ENCODE measurements at regions not wholly inside any gene's neighbourhood (a gene's known extent, or its start where the extent isn't known, plus 50 kb on each side); places are given as distances from the start of the nearest gene placed in this dataset.
A peak's percentile ranks its signal among the peaks of the same experiment; 100 is the strongest.

DNA sequence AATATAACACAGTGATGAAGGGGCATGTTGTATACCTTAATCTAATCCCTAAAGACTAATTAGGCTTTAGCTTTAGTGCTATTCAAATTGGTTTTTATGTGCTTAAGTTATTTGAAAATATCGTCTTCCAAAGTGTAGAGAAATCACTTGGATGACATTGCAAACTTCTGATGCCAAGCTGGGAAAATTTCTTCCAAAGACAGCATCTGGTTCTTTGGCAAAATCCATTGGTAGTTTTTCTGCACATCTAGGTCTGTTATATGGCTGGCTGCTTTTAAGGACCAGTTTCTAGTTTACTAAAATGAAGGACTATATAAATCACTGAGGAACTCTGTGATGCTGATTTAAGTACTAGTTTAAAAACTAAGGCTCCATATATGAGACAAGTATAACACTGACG, 2362.3 kb downstream of the PCDH9 start:
- no peak overlapping the region for H3K4me3 ChIP-seq (ENCODE audit: low read length)
- TF ChIP-seq, protein P1, sequence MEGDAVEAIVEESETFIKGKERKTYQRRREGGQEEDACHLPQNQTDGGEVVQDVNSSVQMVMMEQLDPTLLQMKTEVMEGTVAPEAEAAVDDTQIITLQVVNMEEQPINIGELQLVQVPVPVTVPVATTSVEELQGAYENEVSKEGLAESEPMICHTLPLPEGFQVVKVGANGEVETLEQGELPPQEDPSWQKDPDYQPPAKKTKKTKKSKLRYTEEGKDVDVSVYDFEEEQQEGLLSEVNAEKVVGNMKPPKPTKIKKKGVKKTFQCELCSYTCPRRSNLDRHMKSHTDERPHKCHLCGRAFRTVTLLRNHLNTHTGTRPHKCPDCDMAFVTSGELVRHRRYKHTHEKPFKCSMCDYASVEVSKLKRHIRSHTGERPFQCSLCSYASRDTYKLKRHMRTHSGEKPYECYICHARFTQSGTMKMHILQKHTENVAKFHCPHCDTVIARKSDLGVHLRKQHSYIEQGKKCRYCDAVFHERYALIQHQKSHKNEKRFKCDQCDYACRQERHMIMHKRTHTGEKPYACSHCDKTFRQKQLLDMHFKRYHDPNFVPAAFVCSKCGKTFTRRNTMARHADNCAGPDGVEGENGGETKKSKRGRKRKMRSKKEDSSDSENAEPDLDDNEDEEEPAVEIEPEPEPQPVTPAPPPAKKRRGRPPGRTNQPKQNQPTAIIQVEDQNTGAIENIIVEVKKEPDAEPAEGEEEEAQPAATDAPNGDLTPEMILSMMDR (IDR thresholded peaks at IDR 0.05; ENCODE audit: insufficient read depth, low read depth, low read length, missing control alignments): no peak
- no peak for DNase-seq (ENCODE audit: low read depth)

DNA sequence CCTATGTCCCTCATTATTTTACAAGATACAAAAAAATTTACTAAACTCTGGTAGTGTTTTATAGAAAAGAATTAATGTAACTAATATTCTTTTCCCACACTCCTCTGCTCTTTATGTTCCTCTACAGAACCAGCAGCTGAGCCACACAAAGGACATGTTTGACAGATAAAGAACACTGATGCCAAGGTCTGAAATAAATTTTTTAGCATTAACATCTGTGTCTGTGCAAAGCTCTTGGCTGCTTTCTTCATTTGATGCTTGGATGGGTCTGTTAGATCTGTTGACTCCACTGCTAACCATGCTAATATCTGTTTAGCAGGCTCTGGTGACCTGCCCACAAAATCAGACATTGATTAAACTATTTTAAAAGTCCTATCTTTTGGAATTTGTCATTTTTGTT, 2363.8 kb downstream of the PCDH9 start:
- DNase-seq (ENCODE audit: low read depth): no peak
- TF ChIP-seq, protein P1 (IDR thresholded peaks at IDR 0.05; ENCODE audit: insufficient read depth, low read depth, low read length, missing control alignments): no peak
- H3K4me3 ChIP-seq (ENCODE audit: low read length): no peak overlapping the region

DNA sequence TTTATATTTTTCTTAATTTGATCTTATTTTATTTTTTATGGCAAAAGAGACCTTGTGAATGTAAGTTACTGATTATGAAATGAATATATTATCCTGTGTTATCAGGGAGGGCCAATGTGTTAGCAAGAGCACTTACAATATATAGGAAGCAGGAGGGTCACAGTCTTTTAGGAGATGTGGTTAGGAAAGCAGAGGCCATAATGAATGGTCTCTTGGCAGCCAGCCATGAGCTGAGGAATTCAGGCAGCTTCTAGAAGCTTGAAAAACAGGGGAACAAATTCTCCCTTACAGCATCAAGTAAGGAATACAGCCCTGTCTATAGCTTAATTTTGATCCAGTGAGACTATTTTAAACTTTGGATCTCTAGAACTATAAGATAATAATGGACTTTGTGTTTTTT, 2374.6 kb downstream of the PCDH9 start:
- TF ChIP-seq, protein P1 (IDR thresholded peaks at IDR 0.05; ENCODE audit: insufficient read depth, low read depth, low read length, missing control alignments): no peak
- DNase-seq (ENCODE audit: low read depth): peak; percentile 4

DNA sequence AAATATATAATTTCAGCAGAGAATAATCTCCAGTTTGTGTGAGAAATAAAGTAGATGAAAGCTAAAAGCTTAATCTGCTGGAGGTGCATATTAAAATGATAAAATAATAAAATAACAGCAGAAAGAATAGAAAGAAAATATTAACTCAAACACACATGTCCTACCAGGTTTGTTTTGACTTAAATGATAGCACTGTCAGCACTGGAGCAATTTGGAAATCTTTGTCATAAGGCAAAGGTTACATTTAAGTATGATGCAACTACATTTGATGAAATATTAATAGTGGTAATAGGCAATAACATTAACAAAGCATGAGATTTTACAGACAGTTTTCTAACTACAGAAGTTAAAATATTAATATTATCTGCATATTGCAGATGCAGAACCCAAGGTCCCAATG, 2380.1 kb downstream of the PCDH9 start:
- no peak for DNase-seq (ENCODE audit: low read depth)
- H3K4me3 ChIP-seq (ENCODE audit: low read length): no peak overlapping the region
- TF ChIP-seq, protein P1 (IDR thresholded peaks at IDR 0.05; ENCODE audit: insufficient read depth, low read depth, low read length, missing control alignments): no peak

More for the DNA sequence above, 2374.6 kb downstream of the PCDH9 start:
- H3K4me3 ChIP-seq (ENCODE audit: low read length): no peak overlapping the region

DNA sequence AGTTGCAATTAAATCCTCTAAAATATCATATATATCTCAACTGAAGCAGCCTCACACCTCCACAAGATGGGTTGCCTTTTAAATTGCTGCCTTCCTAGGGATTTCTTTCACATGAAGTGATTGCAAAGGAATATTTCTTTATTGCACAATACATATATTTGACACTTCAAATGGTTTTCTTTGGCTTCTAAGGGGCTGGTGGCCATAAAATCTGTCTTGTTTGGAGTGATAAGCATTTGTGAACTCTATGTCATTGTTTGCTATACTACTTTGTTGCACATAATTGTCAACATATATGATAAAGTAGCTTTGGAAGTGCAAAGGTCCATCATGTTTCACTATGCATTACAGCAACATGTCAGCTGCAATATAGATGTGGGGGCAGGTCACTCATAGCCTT, 2380.9 kb downstream of the PCDH9 start:
- TF ChIP-seq, protein P1 (IDR thresholded peaks at IDR 0.05; ENCODE audit: insufficient read depth, low read depth, low read length, missing control alignments): no peak
- no peak for DNase-seq (ENCODE audit: low read depth)
- H3K4me3 ChIP-seq (ENCODE audit: low read length): no peak overlapping the region

DNA sequence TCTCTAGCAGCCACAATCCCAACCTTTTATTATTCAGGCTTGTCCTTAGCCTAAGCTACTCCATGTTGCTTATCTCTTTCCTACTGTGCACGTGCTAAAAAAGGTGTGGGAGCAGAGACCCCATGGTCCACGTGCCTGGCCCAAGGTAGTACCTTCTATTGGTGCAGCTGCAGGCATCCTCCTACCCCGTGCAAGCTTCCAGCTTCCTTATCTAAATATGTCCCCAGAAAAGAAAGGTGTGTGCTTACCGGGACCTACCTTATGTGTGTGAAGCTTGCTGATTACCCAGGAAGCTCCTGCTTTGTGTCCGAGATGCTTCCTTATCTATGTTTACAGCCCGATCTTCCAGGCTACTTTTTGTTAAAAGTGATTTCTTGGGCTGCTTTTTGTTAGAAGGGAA, 2382.4 kb downstream of the PCDH9 start:
- H3K4me3 ChIP-seq (ENCODE audit: low read length): no peak overlapping the region
- DNase-seq (ENCODE audit: low read depth): no peak
- TF ChIP-seq, protein P1 (IDR thresholded peaks at IDR 0.05; ENCODE audit: insufficient read depth, low read depth, low read length, missing control alignments): no peak

DNA sequence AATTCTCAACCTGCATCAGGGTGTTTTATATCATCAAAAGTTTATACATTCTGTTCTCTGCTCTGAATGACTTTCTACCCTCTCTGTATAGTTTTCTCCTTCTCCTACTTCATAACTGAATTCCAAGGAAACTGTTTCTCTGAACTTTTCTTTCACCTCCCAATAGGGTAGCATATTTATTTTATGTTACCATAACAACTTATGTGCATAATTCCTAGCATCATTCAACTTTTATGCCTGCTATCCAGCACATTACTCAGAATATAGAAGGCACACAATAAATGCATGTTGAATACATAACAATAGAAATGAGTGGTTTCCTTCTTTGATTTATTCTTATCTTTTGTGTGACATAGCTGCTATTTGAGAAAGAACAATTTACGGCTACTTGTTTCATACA, 2385.0 kb downstream of the PCDH9 start:
- H3K4me3 ChIP-seq (ENCODE audit: low read length): no peak overlapping the region
- TF ChIP-seq, protein P1 (IDR thresholded peaks at IDR 0.05; ENCODE audit: insufficient read depth, low read depth, low read length, missing control alignments): no peak

More for the DNA sequence above, 2385.0 kb downstream of the PCDH9 start:
- DNase-seq (ENCODE audit: low read depth): no peak

Data from epithelial cell of esophagus (primary cell).